ENCODE measurements at regions not wholly inside any gene's neighbourhood (a gene's known extent, or its start where the extent isn't known, plus 50 kb on each side); places are given as distances from the start of the nearest gene placed in this dataset.
"Not testable (repeated sequence)": the region's sequence is repeated elsewhere in the genome, so short reads cannot be mapped to it uniquely, and the experiment has no call there.

DNA sequence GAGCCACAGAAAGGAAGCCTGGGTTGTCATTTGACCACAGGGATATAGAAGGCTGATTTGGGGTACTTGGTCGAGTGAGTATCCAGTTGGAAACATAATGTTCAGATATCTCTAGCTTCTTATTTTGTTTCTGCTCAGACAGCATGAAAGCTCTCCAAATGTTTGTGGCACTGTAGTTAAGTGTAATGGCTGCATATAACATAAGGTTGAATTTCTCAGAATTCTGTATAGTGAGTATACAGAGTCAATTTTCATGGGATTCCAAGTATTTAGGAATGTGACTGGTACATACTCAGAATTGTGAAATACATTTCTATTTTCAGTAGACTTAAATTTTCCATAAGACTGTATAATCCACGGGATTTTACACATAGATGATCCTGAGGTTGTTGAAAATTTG is 2102.1 kb upstream of the RAG2 start:
- DNase-seq: no peak
- WGBS, 5 donors: 34 to 60% (median 51%) methylated on average over 2 of the region's 2 CpGs
- intact Hi-C loops (cut with DNase I; ENCODE audit: low total_unique reads): no loop called here
- no peak overlapping the region for H3K27ac ChIP-seq
- H3K4me1 ChIP-seq: no peaks in the 10 kb centered on the region
- no peaks in the 10 kb centered on the region for H3K36me3 ChIP-seq
- no peaks in the 10 kb centered on the region for H3K27me3 ChIP-seq
- H3K4me3 ChIP-seq: no peak overlapping the region
- peaks cover 0 to 9% (median 4%) of the 10 kb centered on the region in 4 donors for H3K9me3 ChIP-seq
- TF ChIP-seq POLR2AphosphoS5 (IDR thresholded peaks at IDR 0.05) (no peak), POLR2A (IDR thresholded peaks at IDR 0.05) (no peak), EP300 (IDR thresholded peaks at IDR 0.05) (no peak)
- TF ChIP-seq, protein P1, sequence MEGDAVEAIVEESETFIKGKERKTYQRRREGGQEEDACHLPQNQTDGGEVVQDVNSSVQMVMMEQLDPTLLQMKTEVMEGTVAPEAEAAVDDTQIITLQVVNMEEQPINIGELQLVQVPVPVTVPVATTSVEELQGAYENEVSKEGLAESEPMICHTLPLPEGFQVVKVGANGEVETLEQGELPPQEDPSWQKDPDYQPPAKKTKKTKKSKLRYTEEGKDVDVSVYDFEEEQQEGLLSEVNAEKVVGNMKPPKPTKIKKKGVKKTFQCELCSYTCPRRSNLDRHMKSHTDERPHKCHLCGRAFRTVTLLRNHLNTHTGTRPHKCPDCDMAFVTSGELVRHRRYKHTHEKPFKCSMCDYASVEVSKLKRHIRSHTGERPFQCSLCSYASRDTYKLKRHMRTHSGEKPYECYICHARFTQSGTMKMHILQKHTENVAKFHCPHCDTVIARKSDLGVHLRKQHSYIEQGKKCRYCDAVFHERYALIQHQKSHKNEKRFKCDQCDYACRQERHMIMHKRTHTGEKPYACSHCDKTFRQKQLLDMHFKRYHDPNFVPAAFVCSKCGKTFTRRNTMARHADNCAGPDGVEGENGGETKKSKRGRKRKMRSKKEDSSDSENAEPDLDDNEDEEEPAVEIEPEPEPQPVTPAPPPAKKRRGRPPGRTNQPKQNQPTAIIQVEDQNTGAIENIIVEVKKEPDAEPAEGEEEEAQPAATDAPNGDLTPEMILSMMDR (IDR thresholded peaks at IDR 0.05): no peak

DNA sequence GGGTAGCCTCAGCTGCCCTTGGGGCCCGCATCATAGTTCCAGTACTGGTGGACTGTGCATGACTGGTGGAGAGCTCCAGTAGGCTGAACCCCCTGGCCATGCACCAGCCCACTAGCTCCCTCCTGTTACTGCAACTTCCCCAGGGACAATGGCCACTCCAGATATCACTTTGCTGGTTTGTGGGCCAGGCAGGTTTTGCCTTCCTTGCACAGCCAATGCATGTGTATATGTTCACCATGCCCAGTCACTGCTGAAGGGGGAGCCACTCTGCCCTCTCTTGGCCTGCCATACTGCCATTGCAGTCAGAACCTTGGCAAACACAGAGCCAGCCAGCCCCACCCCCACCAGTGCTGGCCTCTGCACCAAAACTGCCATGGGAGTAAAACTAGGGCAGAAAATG is 2095.3 kb upstream of the RAG2 start:
- no peak for DNase-seq
- 90 to 100% (median 98%) methylated on average over 1 of the region's 1 CpG; no CpG with 5 or more reads in 1 of the 5 donors for WGBS, 5 donors
- no peaks in the 10 kb centered on the region for H3K4me1 ChIP-seq
- TF ChIP-seq, protein P1 (IDR thresholded peaks at IDR 0.05): no peak
- no peak overlapping the region for H3K4me3 ChIP-seq
- intact Hi-C loops (cut with DNase I; ENCODE audit: low total_unique reads): no loop called here
- H3K9me3 ChIP-seq: peaks cover 0 to 14% (median 4%) of the 10 kb centered on the region in 4 donors
- no peak overlapping the region for H3K27ac ChIP-seq
- H3K36me3 ChIP-seq: no peaks in the 10 kb centered on the region
- H3K27me3 ChIP-seq: no peaks in the 10 kb centered on the region

DNA sequence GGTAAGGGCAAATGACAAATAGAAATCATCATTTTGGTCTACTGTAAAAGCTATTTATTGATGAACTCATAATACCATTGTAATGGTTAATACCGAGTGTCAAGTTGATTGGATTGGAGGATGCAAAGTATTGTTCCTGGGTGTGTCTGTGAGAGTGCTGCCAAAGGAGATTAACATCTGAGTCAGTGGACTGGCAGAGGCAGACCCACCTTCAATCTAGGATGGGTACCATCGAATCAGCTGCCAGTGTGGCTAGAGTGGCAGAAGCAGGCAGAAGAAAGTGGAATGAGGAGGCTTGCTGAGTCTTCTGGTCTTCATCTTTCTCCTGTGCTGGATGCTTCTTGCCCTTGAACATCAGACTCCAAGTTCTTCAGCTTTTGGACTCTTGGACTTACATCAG is 2092.2 kb upstream of the RAG2 start:
- H3K36me3 ChIP-seq; H3K27me3 ChIP-seq; intact Hi-C loops (cut with DNase I; ENCODE audit: low total_unique reads); DNase-seq; H3K4me3 ChIP-seq; H3K9me3 ChIP-seq; H3K4me1 ChIP-seq; H3K27ac ChIP-seq: not testable (repeated sequence)
- WGBS, 5 donors: 62 to 77% (median 67%) methylated on average over 2 of the region's 2 CpGs

DNA sequence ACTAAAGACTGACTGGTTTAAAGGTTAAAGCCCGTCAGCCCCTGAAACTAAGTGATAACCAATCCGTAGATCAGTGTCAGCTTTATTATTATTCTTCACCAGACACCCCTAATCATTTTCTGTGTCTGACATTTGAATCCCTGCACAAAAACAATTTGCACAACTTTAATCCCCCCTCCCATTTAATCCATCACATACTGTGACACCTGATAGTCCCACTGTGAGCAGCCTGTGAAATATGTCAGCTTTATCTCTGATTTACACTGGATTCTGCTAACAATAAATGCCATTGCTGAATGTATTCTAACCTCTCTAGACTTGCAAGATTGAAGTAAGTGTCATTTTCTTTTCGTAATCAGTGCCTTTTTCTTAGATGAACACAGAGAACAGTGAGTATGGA is 2089.0 kb upstream of the RAG2 start:
- no peaks in the 10 kb centered on the region for H3K36me3 ChIP-seq
- no peak overlapping the region for H3K27ac ChIP-seq
- 40 to 54% (median 50%) methylated on average over 3 of the region's 3 CpGs for whole genome bisulfite sequencing, 5 donors
- intact Hi-C loops (cut with DNase I; ENCODE audit: low total_unique reads): no loop called here
- no peaks in the 10 kb centered on the region for H3K27me3 ChIP-seq
- H3K9me3 ChIP-seq: no peaks in the 10 kb centered on the region
- H3K4me1 ChIP-seq: no peaks in the 10 kb centered on the region
- H3K4me3 ChIP-seq: no peak overlapping the region
- TF ChIP-seq EP300 (IDR thresholded peaks at IDR 0.05) (no peak), POLR2AphosphoS5 (IDR thresholded peaks at IDR 0.05) (no peak), POLR2A (IDR thresholded peaks at IDR 0.05) (no peak)
- TF ChIP-seq, protein P1 (IDR thresholded peaks at IDR 0.05): no peak
- DNase-seq: no peak

DNA sequence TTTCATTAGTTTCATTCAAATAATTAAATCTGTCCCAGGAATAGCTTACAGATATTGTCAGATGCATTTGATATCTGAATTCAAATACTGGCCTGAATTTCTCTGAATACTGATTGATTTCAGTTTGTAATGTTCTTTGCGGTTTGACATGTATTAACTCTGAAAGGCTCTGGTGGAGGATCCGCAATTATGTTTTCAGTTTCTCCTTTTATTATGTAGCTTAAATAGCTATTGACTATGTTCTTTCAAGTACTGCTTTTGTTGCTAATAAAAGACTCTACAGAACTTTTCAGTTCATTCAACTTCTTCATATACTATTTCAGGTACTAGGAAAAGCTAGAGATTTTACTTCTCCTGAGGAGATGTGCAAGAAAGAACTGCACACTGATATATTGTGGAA is 2085.4 kb upstream of the RAG2 start:
- no peaks in the 10 kb centered on the region for H3K4me1 ChIP-seq
- no peak for DNase-seq
- intact Hi-C loops (cut with DNase I; ENCODE audit: low total_unique reads): no loop called here
- H3K9me3 ChIP-seq: no peaks in the 10 kb centered on the region
- H3K27me3 ChIP-seq: no peaks in the 10 kb centered on the region
- no peak overlapping the region for H3K27ac ChIP-seq
- WGBS, 5 donors: 91 to 99% (median 96%) methylated on average over 2 of the region's 2 CpGs
- no peaks in the 10 kb centered on the region for H3K36me3 ChIP-seq
- TF ChIP-seq EP300 (IDR thresholded peaks at IDR 0.05): no peak
- TF ChIP-seq, protein P1 (IDR thresholded peaks at IDR 0.05): no peak
- no peak for TF ChIP-seq POLR2AphosphoS5 (IDR thresholded peaks at IDR 0.05)
- no peak for TF ChIP-seq POLR2A (IDR thresholded peaks at IDR 0.05)
- no peak overlapping the region for H3K4me3 ChIP-seq

All from stomach (tissue), 8 donors.